Esophagus muscularis mucosa (tissue), 4 donors: ENCODE measurements at regions not wholly inside any gene's neighbourhood (a gene's known extent, or its start where the extent isn't known, plus 50 kb on each side); places are given as distances from the start of the nearest gene placed in this dataset.
"Not testable (repeated sequence)": the region's sequence is repeated elsewhere in the genome, so short reads cannot be mapped to it uniquely, and the experiment has no call there.

Experiments used
- DNase-seq: peaks from one replicate; pipeline ENCODE4 v3.0.0-alpha.2; 2017; ENCODE audit errors: extremely low spot score
- H3K27ac ChIP-seq, 4 donors: fragments of 200-600 bp; sonication (generic); replicated peaks in 1 of 4; 1 replicate in 3 of 4; 2 replicates in 1 of 4; pipeline ENCODE4 v1.5.1; 2016 to 2019; ENCODE audit warnings: mild to moderate bottlenecking in 1 of 4
- H3K27me3 ChIP-seq, 4 donors: fragments of 200-600 bp; sonication (generic); one replicate each; pipeline versions ENCODE4 v1.5.1 to v1.6.0; 2016 to 2019
- H3K36me3 ChIP-seq, 4 donors: fragments of 200-600 bp; sonication (generic); one replicate each; pipeline ENCODE4 v1.5.1; 2016 to 2019
- H3K4me1 ChIP-seq, 4 donors: fragments of 200-600 bp; sonication (generic); one replicate each; pipeline ENCODE4 v1.5.1; 2016 to 2019
- H3K4me3 ChIP-seq, 4 donors: fragments of 200-600 bp; sonication (generic); 1 replicate in 2 of 4; 2 replicates in 2 of 4; pipeline ENCODE4 v1.5.1; 2016 to 2019; ENCODE audit warnings: mild to moderate bottlenecking in 4 of 4, moderate library complexity in 1 of 4
- H3K9me3 ChIP-seq, 4 donors: fragments of 200-600 bp; sonication (generic); 1 replicate in 3 of 4; 2 replicates in 1 of 4; pipeline ENCODE4 v1.5.1; 2016 to 2019
- EP300 ChIP-seq: sonication (generic); formaldehyde crosslinking; IDR thresholded peaks from one replicate; pipeline ENCODE4 v1.6.1; 2017; ENCODE audit warnings: antibody characterized with exemption
- POLR2A ChIP-seq: fragments of 450-650 bp; IDR thresholded peaks from one replicate; pipeline ENCODE4 v1.6.1; 2017; ENCODE audit warnings: antibody characterized with exemption, moderate library complexity, mild to moderate bottlenecking, low read depth
- POLR2AphosphoS5 ChIP-seq, 2 donors: sonication (generic); formaldehyde crosslinking; IDR thresholded peaks; one replicate each; pipeline ENCODE4 v1.6.1; 2017; ENCODE audit warnings: antibody characterized with exemption in 2 of 2
- WGBS: methylation state at CpG from one replicate; pipeline ENCODE4 v1.1.5; 2018; 5-methylcytosine and 5-hydroxymethylcytosine counted together
- intact Hi-C: fragments of 100-400 bp; cut with DNase I; formaldehyde crosslinking; loops from one replicate; pipeline ENCODE4 v1.15.1; 2023
- TF ChIP-seq, protein P1 (sequence below), 3 experiments: fragments of 200-600 bp in 2 of 3; fragments of 450-650 bp in 1 of 3; sonication (generic) in 2 of 3; IDR thresholded peaks; one replicate each; pipeline ENCODE4 v1.5.1; 2017 to 2019; ENCODE audit warnings: antibody characterized with exemption in 3 of 3, mild to moderate bottlenecking in 2 of 3, moderate library complexity in 1 of 3

- WGBS = 62% methylated on average over 3 of the region's 5 CpGs
- intact Hi-C loops = no loop called here
- DNase-seq = peak; percentile 68
Observed at GRCh38 chr10:37448161-37448560, 322.8 kb downstream of the ANKRD30A start.

GRCh38 chr10:37442882-37443281 is 317.5 kb downstream of the ANKRD30A start:
- TF ChIP-seq, protein P1, sequence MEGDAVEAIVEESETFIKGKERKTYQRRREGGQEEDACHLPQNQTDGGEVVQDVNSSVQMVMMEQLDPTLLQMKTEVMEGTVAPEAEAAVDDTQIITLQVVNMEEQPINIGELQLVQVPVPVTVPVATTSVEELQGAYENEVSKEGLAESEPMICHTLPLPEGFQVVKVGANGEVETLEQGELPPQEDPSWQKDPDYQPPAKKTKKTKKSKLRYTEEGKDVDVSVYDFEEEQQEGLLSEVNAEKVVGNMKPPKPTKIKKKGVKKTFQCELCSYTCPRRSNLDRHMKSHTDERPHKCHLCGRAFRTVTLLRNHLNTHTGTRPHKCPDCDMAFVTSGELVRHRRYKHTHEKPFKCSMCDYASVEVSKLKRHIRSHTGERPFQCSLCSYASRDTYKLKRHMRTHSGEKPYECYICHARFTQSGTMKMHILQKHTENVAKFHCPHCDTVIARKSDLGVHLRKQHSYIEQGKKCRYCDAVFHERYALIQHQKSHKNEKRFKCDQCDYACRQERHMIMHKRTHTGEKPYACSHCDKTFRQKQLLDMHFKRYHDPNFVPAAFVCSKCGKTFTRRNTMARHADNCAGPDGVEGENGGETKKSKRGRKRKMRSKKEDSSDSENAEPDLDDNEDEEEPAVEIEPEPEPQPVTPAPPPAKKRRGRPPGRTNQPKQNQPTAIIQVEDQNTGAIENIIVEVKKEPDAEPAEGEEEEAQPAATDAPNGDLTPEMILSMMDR (IDR thresholded peaks at IDR 0.05) = no peak
- TF ChIP-seq EP300 = no peak
- no peak for TF ChIP-seq POLR2A
- no peak for TF ChIP-seq POLR2AphosphoS5 (IDR thresholded peaks at IDR 0.05)
- Histone ChIP-seq H3K4me1 (no peaks in the 10 kb centered on the region), H3K27me3 (no peaks in the 10 kb centered on the region), H3K4me3 (no peak overlapping the region), H3K36me3 (no peaks in the 10 kb centered on the region), H3K27ac (no peak overlapping the region), H3K9me3 (no peaks in the 10 kb centered on the region)
- 57% methylated on average over 2 of the region's 2 CpGs for WGBS
- DNase-seq = peak; percentile 14
- intact Hi-C loops = no loop called here

More at GRCh38 chr10:37448161-37448560, 322.8 kb downstream of the ANKRD30A start:
- no peaks in the 10 kb centered on the region for H3K36me3 ChIP-seq
- no peak overlapping the region for H3K27ac ChIP-seq
- no peaks in the 10 kb centered on the region for H3K27me3 ChIP-seq
- H3K4me1 ChIP-seq = no peaks in the 10 kb centered on the region
- no peak overlapping the region for H3K4me3 ChIP-seq
- no peaks in the 10 kb centered on the region for H3K9me3 ChIP-seq
- TF ChIP-seq POLR2AphosphoS5 (IDR thresholded peaks at IDR 0.05) (no peak), EP300 (no peak)

GRCh38 chr10:37441224-37441623 is 315.8 kb downstream of the ANKRD30A start:
- H3K4me1 ChIP-seq, intact Hi-C loops, H3K9me3 ChIP-seq, H3K36me3 ChIP-seq, H3K27ac ChIP-seq, H3K4me3 ChIP-seq, H3K27me3 ChIP-seq: not testable (repeated sequence)
- peak; percentile 45 for DNase-seq
- WGBS = 85% methylated on average over 4 of the region's 4 CpGs

DNA sequence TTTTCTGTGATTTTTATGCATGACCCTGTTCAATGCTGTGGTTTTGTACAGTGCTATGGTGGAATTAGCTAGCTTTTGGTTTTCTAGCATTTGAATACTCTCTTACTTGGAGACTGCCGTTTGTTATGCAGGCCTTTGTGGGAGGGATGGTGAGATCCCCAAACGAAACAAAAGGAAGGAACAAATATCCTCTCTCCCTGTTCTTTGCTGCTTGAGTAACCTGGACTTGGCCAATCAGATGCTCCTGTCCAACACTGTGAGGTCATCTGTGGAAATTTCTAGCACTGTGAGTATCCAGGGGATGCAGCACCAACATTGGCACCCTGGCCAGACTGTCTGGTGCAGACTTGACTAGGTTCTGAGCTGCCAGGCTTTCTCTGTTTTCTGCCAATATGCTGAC is 314.4 kb downstream of the ANKRD30A start:
- 52% methylated on average over 2 of the region's 2 CpGs for whole genome bisulfite sequencing
- no peaks in the 10 kb centered on the region for H3K9me3 ChIP-seq
- H3K4me3 ChIP-seq = no peak overlapping the region
- peak; percentile 42 for DNase-seq
- no peaks in the 10 kb centered on the region for H3K36me3 ChIP-seq
- no peaks in the 10 kb centered on the region for H3K4me1 ChIP-seq
- TF ChIP-seq, protein P1 (IDR thresholded peaks at IDR 0.05) = no peak
- TF ChIP-seq POLR2A (no peak), EP300 (no peak)
- H3K27ac ChIP-seq = no peak overlapping the region
- intact Hi-C loops = no loop called here
- no peaks in the 10 kb centered on the region for H3K27me3 ChIP-seq

DNA sequence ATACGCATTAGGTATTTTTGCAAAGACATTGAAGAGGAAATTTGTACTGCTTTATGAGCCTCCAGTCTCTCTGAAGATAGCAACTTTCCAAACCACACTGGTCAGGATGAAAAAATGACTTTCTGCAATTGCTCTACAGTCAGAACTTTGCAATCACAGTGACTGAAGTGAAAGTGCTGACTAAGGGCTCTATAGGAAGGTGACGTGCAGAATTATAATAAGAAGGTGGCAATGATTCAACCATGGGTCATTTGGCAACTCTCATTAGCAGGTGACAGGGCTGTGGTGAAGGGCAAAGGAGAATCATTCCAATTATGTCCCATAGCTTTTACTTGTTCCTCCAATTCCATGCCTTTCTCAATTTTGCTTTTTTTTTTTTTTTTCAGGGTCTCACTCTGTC is 311.0 kb downstream of the ANKRD30A start:
- no peaks in the 10 kb centered on the region for H3K36me3 ChIP-seq
- 68% methylated on average over 2 of the region's 2 CpGs for WGBS
- no peak overlapping the region for H3K4me3 ChIP-seq
- H3K4me1 ChIP-seq = no peaks in the 10 kb centered on the region
- DNase-seq = peak; percentile 17
- H3K9me3 ChIP-seq = no peaks in the 10 kb centered on the region
- H3K27ac ChIP-seq = no peak overlapping the region
- no peaks in the 10 kb centered on the region for H3K27me3 ChIP-seq
- TF ChIP-seq POLR2A (no peak), POLR2AphosphoS5 (IDR thresholded peaks at IDR 0.05) (no peak), EP300 (no peak)
- TF ChIP-seq, protein P1 (IDR thresholded peaks at IDR 0.05) = no peak
- intact Hi-C loops = no loop called here

DNA sequence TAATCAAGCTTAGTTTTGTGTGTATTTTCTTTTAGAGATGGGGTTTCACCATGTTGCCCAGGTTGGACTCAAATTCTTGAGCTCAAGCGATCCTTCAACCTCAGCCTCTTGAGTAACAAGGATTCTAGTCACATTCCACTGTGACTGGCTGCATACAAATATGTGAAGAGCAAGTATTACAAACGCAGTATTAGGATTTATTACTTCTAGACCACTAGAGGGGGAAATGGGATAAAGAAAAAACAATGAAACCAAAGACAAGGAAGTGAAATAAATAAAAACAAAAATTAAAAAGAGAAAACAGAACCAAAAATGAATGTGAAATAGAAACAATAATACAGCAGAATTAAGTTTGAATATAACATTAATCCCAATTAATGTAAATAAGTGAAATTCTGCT is 308.7 kb downstream of the ANKRD30A start:
- no peak for TF ChIP-seq POLR2A
- TF ChIP-seq, protein P1 (IDR thresholded peaks at IDR 0.05) = no peak
- TF ChIP-seq POLR2AphosphoS5 (IDR thresholded peaks at IDR 0.05) = no peak
- no peak for TF ChIP-seq EP300
- Histone ChIP-seq H3K9me3 (no peaks in the 10 kb centered on the region), H3K36me3 (no peaks in the 10 kb centered on the region), H3K27me3 (no peaks in the 10 kb centered on the region), H3K4me1 (no peaks in the 10 kb centered on the region), H3K4me3 (no peak overlapping the region), H3K27ac (no peak overlapping the region)
- DNase-seq = peak; percentile 34
- 44% methylated on average over 2 of the region's 2 CpGs for WGBS
- intact Hi-C loops = no loop called here
